Retinal pigment epithelial cell (primary cell): ENCODE measurements at regions not wholly inside any gene's neighbourhood (a gene's known extent, or its start where the extent isn't known, plus 50 kb on each side); places are given as distances from the start of the nearest gene placed in this dataset.
"Not testable (repeated sequence)": the region's sequence is repeated elsewhere in the genome, so short reads cannot be mapped to it uniquely, and the experiment has no call there.

ENCODE experiments used
- DNase-seq: peaks from one replicate; pipeline ENCODE4 v3.0.0-alpha.2; 2010; ENCODE audit warnings: low read depth
- H3K4me3 ChIP-seq: 2 replicates; pipeline ENCODE4 v1.5.1; 2011; ENCODE audit warnings: mild to moderate bottlenecking, low read length, control low read depth, moderate library complexity
- TF ChIP-seq, protein P1 (sequence below): conservative IDR thresholded peaks from 2 replicates; pipeline ENCODE4 v1.5.1; 2011; ENCODE audit warnings: low read depth, low read length, control low read depth, inconsistent platforms

DNA sequence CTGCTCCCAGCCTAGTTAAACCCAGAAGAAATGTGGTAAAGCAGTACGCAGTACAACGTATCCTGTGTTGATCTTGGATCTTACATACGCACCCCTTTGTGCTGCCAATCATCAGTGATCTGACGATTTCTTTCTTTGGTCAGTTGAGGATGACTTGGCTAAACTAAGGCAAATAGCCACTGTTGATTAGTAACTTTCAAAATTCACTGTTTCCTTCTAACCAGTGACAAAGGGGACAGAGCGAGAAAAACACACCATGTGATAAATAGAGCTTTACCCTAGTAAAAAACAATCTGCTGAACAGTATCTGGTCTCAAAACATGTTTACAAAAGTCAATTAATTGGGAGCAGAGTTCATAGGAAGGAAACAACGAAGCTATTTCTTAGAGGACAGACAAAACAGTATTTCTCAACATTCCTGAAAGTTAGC, 123.2 kb upstream of the RAB18 start:
- TF ChIP-seq, protein P1, sequence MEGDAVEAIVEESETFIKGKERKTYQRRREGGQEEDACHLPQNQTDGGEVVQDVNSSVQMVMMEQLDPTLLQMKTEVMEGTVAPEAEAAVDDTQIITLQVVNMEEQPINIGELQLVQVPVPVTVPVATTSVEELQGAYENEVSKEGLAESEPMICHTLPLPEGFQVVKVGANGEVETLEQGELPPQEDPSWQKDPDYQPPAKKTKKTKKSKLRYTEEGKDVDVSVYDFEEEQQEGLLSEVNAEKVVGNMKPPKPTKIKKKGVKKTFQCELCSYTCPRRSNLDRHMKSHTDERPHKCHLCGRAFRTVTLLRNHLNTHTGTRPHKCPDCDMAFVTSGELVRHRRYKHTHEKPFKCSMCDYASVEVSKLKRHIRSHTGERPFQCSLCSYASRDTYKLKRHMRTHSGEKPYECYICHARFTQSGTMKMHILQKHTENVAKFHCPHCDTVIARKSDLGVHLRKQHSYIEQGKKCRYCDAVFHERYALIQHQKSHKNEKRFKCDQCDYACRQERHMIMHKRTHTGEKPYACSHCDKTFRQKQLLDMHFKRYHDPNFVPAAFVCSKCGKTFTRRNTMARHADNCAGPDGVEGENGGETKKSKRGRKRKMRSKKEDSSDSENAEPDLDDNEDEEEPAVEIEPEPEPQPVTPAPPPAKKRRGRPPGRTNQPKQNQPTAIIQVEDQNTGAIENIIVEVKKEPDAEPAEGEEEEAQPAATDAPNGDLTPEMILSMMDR: no peak
- DNase-seq: no peak
- H3K4me3 ChIP-seq: no peak overlapping the region

DNA sequence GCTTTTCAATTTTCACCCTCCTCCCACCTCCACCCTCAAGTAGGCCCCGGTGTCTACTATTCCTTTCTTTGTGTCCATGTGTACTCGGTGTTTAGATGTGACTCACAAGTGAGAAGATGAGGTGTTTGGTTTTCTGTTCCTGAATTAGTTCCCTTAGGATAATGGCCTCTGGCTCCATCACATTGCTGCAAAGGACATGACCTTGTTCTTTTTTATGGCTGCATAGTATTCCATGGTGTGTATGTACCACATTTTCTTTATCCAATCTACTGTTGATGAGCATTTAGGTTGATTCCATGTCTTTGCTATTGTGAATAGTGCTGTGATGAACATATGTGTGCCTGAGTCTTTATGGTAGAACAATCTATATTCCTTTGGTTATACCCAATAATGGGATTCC, 125.1 kb upstream of the RAB18 start:
- not testable (repeated sequence) for H3K4me3 ChIP-seq, DNase-seq

DNA sequence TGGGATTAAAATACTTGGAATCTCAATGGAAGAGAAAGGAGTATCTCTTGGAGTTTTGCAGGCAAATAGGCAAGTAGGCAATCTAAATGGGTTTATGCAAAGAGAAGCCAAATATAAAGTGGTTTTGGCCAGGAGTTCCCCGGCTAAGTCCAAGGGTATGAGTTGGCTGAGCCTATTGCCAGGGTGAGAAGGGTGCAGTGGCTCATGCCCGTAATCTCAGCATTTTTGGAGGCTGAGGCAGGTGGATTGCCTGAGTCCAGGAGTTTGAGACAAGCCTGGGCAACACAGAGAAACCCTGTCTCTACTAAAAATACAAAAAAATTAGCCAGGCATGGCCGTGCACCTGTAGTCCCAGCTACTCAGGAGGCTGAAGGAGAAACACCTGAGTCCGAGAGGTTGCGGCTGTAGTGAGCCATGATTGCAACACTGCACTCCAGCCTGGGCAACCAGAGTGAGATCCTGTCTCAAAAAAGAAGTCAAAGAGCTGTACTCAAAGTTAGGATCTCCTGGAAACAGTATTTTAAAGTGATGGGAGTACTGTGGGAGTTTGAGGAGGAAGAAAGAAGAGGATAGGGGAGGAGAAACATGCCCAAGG, 130.4 kb upstream of the RAB18 start:
- TF ChIP-seq, protein P1: no peak
- no peak for DNase-seq
- H3K4me3 ChIP-seq: no peak overlapping the region

DNA sequence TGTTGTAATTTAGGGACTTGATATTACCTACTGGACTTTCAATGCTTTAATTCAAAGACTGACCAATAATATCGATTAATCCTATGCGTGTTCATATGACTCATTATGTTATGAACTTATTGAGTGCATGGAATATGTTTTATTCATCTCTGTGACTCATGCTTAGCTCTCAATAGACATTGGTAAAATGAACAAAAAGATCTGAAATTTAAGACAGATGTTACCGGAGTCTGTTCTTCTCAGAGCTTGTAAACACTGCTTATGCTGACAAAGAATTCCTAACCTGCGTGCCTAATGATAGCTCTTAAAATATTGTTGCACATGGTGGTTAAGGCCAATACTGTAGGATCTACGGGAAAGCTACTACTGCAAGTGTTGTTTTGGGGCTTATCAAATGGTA, 131.5 kb upstream of the ACBD5 start:
- no peak overlapping the region for H3K4me3 ChIP-seq
- DNase-seq: no peak
- TF ChIP-seq, protein P1: no peak

DNA sequence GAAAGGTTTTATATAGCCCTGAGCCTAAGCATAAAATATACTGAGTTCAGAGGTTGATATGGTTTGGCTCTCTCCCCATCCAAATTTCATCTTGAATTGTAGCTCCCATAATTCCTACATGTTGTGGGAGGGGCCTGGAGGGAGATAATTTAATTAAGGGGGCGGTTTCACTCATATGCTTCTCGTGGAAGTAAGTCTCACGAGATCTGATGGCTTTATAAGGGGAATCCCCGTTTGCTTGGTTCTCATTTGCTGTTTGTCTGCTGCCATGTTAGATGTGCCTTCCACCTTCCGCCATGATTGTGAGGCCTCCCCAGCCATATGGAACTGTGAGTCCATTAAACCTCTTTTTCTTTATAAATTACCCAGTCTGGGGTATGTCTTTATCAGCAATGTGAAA, 130.8 kb upstream of the ACBD5 start:
- not testable (repeated sequence) for DNase-seq

DNA sequence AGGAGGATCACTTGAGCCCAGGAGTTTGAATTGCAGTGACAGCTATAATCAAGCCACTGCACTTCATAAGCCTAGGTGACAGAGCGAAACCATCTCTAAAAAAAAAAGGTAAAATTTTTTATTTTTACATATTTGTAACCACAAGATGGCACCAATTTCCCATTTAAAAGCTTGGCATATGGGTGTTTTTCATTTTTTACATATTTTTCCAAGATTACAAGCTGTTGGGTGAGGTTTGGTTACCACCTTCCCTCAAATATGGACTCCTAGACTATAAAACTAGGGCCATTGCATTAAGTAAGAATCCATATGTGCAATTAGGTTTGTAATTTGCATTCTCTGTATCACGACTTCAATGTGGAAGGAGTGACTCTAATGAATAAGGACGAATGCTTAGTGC, 129.3 kb upstream of the ACBD5 start:
- H3K4me3 ChIP-seq: no peak overlapping the region
- TF ChIP-seq, protein P1: peak; percentile 7
- no peak for DNase-seq

More for the DNA sequence above, 130.8 kb upstream of the ACBD5 start:
- H3K4me3 ChIP-seq: not testable (repeated sequence)

DNA sequence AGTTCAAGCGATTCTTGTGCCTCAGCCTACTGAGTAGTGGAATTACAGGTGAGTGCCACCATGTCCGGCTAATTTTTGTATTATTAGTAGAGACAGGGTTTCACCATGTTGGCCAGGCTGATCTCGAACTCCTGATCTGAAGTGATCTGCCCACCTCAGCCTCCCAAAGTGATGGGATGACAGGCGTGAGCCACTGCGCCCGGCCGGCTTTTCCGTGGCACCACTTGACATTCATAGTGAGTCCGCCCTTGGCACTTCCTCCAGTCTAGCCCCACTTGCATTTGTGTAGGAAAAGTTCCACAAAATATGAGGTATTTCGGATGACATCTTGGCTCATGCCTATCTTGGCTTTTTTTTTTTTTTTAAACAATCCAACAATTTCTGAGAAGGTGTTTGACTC, 128.1 kb upstream of the ACBD5 start:
- H3K4me3 ChIP-seq: no peak overlapping the region
- TF ChIP-seq, protein P1: no peak
- no peak for DNase-seq

DNA sequence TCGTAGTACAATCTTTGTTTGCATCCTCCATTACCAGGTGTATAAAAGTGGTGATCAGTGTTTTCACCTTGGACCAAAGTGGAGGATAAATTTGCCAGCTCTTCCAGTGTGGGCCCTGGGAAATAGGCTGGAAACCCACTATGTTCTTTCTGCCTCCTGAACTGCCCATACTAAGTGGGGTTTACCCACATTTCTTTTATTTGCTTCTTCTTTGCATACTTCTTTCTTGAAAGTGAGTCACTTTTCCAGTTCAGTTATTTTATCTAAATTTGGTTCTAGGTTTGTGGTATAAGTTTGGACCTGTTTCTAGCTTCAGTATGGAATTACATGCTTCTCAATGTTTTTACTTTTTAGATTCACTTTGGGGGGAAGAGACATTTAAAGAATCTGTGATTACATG, 126.2 kb upstream of the ACBD5 start:
- no peak overlapping the region for H3K4me3 ChIP-seq
- TF ChIP-seq, protein P1: no peak
- DNase-seq: no peak
